Osteocyte (in vitro differentiated cells): ENCODE measurements at regions not wholly inside any gene's neighbourhood (a gene's known extent, or its start where the extent isn't known, plus 50 kb on each side); places are given as distances from the start of the nearest gene placed in this dataset.

Source experiments
- DNase-seq: peaks from one replicate; pipeline ENCODE4 v3.0.0; 2021; ENCODE audit warnings: mixed read lengths; ENCODE audit not compliant: unreplicated experiment; ENCODE audit errors: extremely low spot score
- H3K27ac Mint-ChIP-seq: one replicate; pipeline ENCODE4 v1.8.0; 2021; ENCODE audit warnings: mild to moderate bottlenecking, mixed read lengths; ENCODE audit not compliant: unreplicated experiment
- H3K27me3 Mint-ChIP-seq: one replicate; pipeline ENCODE4 v1.8.0; 2021; ENCODE audit warnings: mixed read lengths; ENCODE audit not compliant: unreplicated experiment
- H3K36me3 Mint-ChIP-seq: one replicate; pipeline ENCODE4 v1.8.0; 2021; ENCODE audit warnings: mixed read lengths; ENCODE audit not compliant: unreplicated experiment
- H3K4me1 Mint-ChIP-seq: one replicate; pipeline ENCODE4 v1.8.0; 2021; ENCODE audit warnings: mixed read lengths; ENCODE audit not compliant: unreplicated experiment
- H3K4me3 Mint-ChIP-seq: one replicate; pipeline ENCODE4 v1.8.0; 2021; ENCODE audit warnings: mild to moderate bottlenecking, moderate library complexity, mixed read lengths; ENCODE audit not compliant: unreplicated experiment
- H3K9me3 Mint-ChIP-seq: one replicate; pipeline ENCODE4 v1.8.0; 2021; ENCODE audit warnings: mixed read lengths; ENCODE audit not compliant: unreplicated experiment
- TF ChIP-seq, protein P1 (sequence below): fragments of 200-600 bp; sonication (generic); IDR thresholded peaks from 2 replicates; pipeline ENCODE4 v1.5.0; 2021; ENCODE audit warnings: antibody characterized with exemption, mild to moderate bottlenecking, moderate library complexity

GRCh38 chr22:23402275-23403151 lies 177.6 kb downstream of the IGLL1 start:
- Mint-ChIP-seq H3K4me1 (peaks cover 7% of the 10 kb centered on the region), H3K4me3 (no peak overlapping the region), H3K27ac (no peak overlapping the region), H3K9me3 (peaks cover 9% of the 10 kb centered on the region), H3K27me3 (no peaks in the 10 kb centered on the region), H3K36me3 (no peaks in the 10 kb centered on the region)
- DNase-seq: no peak
- TF ChIP-seq, protein P1, sequence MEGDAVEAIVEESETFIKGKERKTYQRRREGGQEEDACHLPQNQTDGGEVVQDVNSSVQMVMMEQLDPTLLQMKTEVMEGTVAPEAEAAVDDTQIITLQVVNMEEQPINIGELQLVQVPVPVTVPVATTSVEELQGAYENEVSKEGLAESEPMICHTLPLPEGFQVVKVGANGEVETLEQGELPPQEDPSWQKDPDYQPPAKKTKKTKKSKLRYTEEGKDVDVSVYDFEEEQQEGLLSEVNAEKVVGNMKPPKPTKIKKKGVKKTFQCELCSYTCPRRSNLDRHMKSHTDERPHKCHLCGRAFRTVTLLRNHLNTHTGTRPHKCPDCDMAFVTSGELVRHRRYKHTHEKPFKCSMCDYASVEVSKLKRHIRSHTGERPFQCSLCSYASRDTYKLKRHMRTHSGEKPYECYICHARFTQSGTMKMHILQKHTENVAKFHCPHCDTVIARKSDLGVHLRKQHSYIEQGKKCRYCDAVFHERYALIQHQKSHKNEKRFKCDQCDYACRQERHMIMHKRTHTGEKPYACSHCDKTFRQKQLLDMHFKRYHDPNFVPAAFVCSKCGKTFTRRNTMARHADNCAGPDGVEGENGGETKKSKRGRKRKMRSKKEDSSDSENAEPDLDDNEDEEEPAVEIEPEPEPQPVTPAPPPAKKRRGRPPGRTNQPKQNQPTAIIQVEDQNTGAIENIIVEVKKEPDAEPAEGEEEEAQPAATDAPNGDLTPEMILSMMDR: peak; percentile 42

GRCh38 chr22:23401910-23402274 lies 178.2 kb downstream of the IGLL1 start:
- DNase-seq: no peak
- Mint-ChIP-seq H3K27me3 (no peaks in the 10 kb centered on the region), H3K36me3 (no peaks in the 10 kb centered on the region), H3K27ac (no peak overlapping the region), H3K4me3 (no peak overlapping the region), H3K9me3 (peaks cover 9% of the 10 kb centered on the region), H3K4me1 (peaks cover 7% of the 10 kb centered on the region)
- TF ChIP-seq, protein P1: no peak

GRCh38 chr22:23401111-23401909 lies 178.8 kb downstream of the IGLL1 start:
- H3K27me3 Mint-ChIP-seq: no peaks in the 10 kb centered on the region
- TF ChIP-seq, protein P1: no peak
- no peak for DNase-seq
- peaks cover 7% of the 10 kb centered on the region for H3K4me1 Mint-ChIP-seq
- H3K4me3 Mint-ChIP-seq: no peak overlapping the region
- H3K27ac Mint-ChIP-seq: no peak overlapping the region
- H3K36me3 Mint-ChIP-seq: no peaks in the 10 kb centered on the region
- H3K9me3 Mint-ChIP-seq: peaks cover 8% of the 10 kb centered on the region

DNA sequence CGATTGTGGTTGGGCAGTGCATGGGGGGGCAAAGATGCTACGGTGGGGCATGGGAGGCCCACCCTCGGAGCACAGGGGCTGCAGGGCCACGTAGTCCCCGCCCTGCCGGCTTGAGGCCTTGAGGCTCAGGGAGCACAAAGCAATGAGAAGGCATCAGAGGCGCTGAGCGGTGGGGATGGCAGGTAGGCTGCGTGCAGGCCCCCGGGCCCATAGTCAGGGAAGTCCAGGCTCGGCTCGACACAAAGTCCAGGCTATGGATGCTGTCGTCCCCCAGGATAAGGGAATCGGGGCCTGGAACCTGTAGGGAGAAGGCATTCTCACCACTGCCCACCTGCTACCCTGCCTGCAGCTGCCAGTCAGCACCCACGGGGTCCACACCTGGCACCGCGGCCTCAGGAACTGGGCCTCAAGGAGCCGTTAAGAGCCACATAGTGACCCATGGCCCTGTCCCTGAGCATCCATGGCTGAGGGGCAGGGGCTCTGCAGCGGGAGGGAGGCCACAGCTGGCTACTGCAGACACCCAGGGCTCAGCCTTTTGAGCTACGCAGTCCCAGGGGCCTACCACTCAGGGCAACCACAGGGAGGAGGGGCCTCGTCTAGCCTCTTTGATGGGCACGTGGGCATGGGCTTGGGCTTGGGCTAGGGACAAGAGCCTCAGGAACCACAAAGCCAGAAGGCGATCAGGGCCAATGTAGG lies 179.7 kb downstream of the IGLL1 start:
- Mint-ChIP-seq H3K27ac (no peak overlapping the region), H3K4me1 (peaks cover 7% of the 10 kb centered on the region), H3K27me3 (no peaks in the 10 kb centered on the region), H3K36me3 (no peaks in the 10 kb centered on the region), H3K9me3 (no peaks in the 10 kb centered on the region), H3K4me3 (no peak overlapping the region)
- TF ChIP-seq, protein P1: no peak
- DNase-seq: no peak
